ENCODE measurements at regions not wholly inside any gene's neighbourhood (a gene's known extent, or its start where the extent isn't known, plus 50 kb on each side); places are given as distances from the start of the nearest gene placed in this dataset.

DNA sequence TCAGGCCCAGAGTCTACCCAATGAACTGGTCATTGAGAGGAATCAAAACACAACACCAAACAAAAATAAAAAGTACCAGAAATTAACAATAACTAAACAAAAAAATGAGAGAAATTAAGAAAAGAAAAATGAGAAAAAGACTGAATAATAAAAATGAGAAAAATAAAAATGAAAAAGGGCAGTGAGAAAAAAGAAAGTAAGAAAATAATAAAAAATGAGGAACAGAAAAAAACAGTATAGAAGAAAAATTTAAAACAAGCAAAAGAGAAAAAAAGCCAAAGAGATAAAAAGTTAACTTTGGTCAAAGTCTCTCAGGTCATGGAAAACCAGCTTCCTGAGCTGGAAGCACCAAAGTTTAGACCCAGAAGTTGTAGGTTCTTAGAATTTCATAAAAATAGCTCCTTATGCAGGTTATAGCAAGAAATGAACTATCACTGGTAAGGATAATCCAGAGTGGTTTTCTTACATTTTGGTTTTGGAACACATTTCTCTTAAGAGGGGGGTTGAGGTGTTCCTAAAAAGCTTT, 51.0 kb upstream of the WDR17 start:
- Mint-ChIP-seq H3K27ac (no peak overlapping the region), H3K9me3 (no peaks in the 10 kb centered on the region), H3K27me3 (ENCODE audit: low read depth) (peaks cover 7% of the 10 kb centered on the region), H3K4me1 (no peaks in the 10 kb centered on the region), H3K36me3 (ENCODE audit: low read depth) (no peaks in the 10 kb centered on the region), H3K4me3 (no peak overlapping the region)
- TF ChIP-seq CTCF (IDR thresholded peaks at IDR 0.05; ENCODE audit: unreplicated experiment in 3 of 3) = no peak

Data from nephron (organoid).